ENCODE measurements at regions not wholly inside any gene's neighbourhood (a gene's known extent, or its start where the extent isn't known, plus 50 kb on each side); places are given as distances from the start of the nearest gene placed in this dataset.
A peak's percentile ranks its signal among the peaks of the same experiment; 100 is the strongest.

DNA sequence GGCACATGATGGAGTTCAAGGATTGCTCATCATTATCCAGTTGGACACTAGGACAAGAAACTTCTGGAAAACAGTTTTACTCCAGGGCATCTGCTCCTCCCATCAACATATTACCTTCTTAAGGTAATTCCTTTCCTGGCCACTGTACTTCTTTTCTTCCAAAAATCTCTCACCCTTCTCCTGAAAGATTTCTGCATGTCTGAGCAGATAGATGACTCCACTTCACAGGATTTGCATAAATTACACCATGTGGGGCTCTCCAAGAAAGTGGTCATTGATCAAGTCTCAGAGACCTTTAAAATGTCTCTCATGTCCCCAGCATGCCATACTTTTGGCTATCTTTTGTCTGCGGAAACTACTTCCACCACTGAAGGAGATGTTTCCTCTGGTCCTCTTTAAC lies 103.2 kb upstream of the TNFAIP3 start:
- DNase-seq, result no peak
- H3K9me2 ChIP-seq (replicated peaks; ENCODE audit: insufficient read depth, low read length), result no peaks in the 10 kb centered on the region
- H2AFZ ChIP-seq (ENCODE audit: low read length), result no peak overlapping the region
- peaks cover 7% of the 10 kb centered on the region; the same call in 1 of the 2 replicates for H3F3A ChIP-seq (ENCODE audit: insufficient read depth, low read length)
- no peaks in the 10 kb centered on the region for H3K9me3 ChIP-seq (replicated peaks; ENCODE audit: insufficient read depth, low read length)
- H3K36me3 ChIP-seq (replicated peaks; ENCODE audit: insufficient read depth, low read length), result no peaks in the 10 kb centered on the region
- no peaks in the 10 kb centered on the region for H4K20me1 ChIP-seq (ENCODE audit: insufficient read depth, low read length)
- TF ChIP-seq EZH2phosphoT487 (IDR thresholded peaks at IDR 0.05; ENCODE audit: low read length), result no peak
- TF ChIP-seq, protein P1, sequence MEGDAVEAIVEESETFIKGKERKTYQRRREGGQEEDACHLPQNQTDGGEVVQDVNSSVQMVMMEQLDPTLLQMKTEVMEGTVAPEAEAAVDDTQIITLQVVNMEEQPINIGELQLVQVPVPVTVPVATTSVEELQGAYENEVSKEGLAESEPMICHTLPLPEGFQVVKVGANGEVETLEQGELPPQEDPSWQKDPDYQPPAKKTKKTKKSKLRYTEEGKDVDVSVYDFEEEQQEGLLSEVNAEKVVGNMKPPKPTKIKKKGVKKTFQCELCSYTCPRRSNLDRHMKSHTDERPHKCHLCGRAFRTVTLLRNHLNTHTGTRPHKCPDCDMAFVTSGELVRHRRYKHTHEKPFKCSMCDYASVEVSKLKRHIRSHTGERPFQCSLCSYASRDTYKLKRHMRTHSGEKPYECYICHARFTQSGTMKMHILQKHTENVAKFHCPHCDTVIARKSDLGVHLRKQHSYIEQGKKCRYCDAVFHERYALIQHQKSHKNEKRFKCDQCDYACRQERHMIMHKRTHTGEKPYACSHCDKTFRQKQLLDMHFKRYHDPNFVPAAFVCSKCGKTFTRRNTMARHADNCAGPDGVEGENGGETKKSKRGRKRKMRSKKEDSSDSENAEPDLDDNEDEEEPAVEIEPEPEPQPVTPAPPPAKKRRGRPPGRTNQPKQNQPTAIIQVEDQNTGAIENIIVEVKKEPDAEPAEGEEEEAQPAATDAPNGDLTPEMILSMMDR (IDR thresholded peaks at IDR 0.05; ENCODE audit: low read length), result no peak
- H3K27me3 ChIP-seq (replicated peaks; ENCODE audit: insufficient read depth, low read length), result no peaks in the 10 kb centered on the region
- H3K79me2 ChIP-seq (ENCODE audit: low read length), result no peaks in the 10 kb centered on the region
- H3K4me1 ChIP-seq (ENCODE audit: low read length), result peaks cover 18% of the 10 kb centered on the region
- H3K27ac ChIP-seq (ENCODE audit: low read length), result no peak overlapping the region
- H3K4me2 ChIP-seq (ENCODE audit: low read depth, low read length), result no peak overlapping the region
- no peak overlapping the region for H3K9ac ChIP-seq (ENCODE audit: low read length)
- no peak overlapping the region for H3K4me3 ChIP-seq (ENCODE audit: low read length)

DNA sequence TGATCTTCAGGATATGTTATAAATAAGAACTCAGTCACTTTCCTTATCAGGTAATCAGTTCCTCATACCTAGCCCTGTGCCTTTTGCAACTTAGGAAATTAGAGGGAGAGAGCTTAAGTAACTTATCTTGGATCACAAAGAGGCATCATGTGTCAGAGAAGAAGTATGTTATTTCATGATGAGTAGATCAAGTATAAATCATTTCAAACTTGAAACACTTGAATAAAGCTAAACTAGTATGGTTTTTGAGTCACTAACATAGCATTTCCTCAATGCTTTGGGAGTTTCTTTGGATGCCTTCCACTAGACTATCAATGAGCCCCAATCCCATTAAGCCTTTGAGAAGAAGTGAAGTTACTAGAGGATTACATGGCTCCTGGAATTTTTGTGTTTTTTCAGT lies 102.6 kb upstream of the TNFAIP3 start:
- Histone ChIP-seq H3K9me3 (replicated peaks; ENCODE audit: insufficient read depth, low read length) (no peaks in the 10 kb centered on the region), H3K9ac (ENCODE audit: low read length) (no peak overlapping the region), H3K36me3 (replicated peaks; ENCODE audit: insufficient read depth, low read length) (no peaks in the 10 kb centered on the region), H3K4me3 (ENCODE audit: low read length) (no peak overlapping the region), H3K79me2 (ENCODE audit: low read length) (no peaks in the 10 kb centered on the region), H3K9me2 (replicated peaks; ENCODE audit: insufficient read depth, low read length) (no peaks in the 10 kb centered on the region), H3K27me3 (replicated peaks; ENCODE audit: insufficient read depth, low read length) (no peaks in the 10 kb centered on the region), H3K4me1 (ENCODE audit: low read length) (peaks cover 21% of the 10 kb centered on the region), H3F3A (ENCODE audit: insufficient read depth, low read length) (peaks cover 7% of the 10 kb centered on the region; the same call in 1 of the 2 replicates), H3K27ac (ENCODE audit: low read length) (no peak overlapping the region), H3K4me2 (ENCODE audit: low read depth, low read length) (no peak overlapping the region), H2AFZ (ENCODE audit: low read length) (no peak overlapping the region), H4K20me1 (ENCODE audit: insufficient read depth, low read length) (no peaks in the 10 kb centered on the region)
- no peak for DNase-seq
- no peak for TF ChIP-seq EZH2 (optimal IDR thresholded peaks at IDR 0.05; ENCODE audit: low read depth, low read length)

DNA sequence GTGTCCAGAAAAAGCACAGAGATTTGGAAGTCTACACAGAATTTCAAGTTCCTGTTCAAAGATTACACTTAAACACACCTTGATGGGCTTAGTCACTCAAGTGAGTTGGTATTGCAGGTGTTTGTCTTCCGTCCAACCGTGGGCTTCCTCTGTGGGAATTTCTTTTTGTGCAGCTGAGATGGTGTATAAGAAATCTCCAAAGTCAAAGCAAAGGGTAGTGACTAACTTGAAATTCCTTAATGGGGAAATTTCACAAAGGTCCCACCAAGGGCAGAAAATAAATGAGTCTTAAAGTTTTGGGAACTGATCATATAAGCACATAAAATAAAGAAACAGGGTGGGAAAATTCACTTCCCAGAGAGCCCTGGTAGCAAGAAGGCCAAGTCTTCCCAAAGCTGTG lies 102.0 kb upstream of the TNFAIP3 start:
- Histone ChIP-seq H3K4me3 (ENCODE audit: low read length) (no peak overlapping the region), H3F3A (ENCODE audit: insufficient read depth, low read length) (peaks cover 7% of the 10 kb centered on the region; the same call in 1 of the 2 replicates), H3K9me3 (replicated peaks; ENCODE audit: insufficient read depth, low read length) (no peaks in the 10 kb centered on the region), H2AFZ (ENCODE audit: low read length) (no peak overlapping the region), H4K20me1 (ENCODE audit: insufficient read depth, low read length) (no peaks in the 10 kb centered on the region), H3K4me2 (ENCODE audit: low read depth, low read length) (no peak overlapping the region), H3K27ac (ENCODE audit: low read length) (no peak overlapping the region), H3K79me2 (ENCODE audit: low read length) (no peaks in the 10 kb centered on the region), H3K36me3 (replicated peaks; ENCODE audit: insufficient read depth, low read length) (no peaks in the 10 kb centered on the region), H3K9ac (ENCODE audit: low read length) (no peak overlapping the region), H3K27me3 (replicated peaks; ENCODE audit: insufficient read depth, low read length) (no peaks in the 10 kb centered on the region), H3K9me2 (replicated peaks; ENCODE audit: insufficient read depth, low read length) (no peaks in the 10 kb centered on the region), H3K4me1 (ENCODE audit: low read length) (peaks cover 21% of the 10 kb centered on the region)
- DNase-seq, result no peak
- TF ChIP-seq EZH2 (optimal IDR thresholded peaks at IDR 0.05; ENCODE audit: low read depth, low read length) (no peak), EZH2phosphoT487 (IDR thresholded peaks at IDR 0.05; ENCODE audit: low read length) (no peak)
- TF ChIP-seq, protein P1 (IDR thresholded peaks at IDR 0.05; ENCODE audit: low read length), result no peak

DNA sequence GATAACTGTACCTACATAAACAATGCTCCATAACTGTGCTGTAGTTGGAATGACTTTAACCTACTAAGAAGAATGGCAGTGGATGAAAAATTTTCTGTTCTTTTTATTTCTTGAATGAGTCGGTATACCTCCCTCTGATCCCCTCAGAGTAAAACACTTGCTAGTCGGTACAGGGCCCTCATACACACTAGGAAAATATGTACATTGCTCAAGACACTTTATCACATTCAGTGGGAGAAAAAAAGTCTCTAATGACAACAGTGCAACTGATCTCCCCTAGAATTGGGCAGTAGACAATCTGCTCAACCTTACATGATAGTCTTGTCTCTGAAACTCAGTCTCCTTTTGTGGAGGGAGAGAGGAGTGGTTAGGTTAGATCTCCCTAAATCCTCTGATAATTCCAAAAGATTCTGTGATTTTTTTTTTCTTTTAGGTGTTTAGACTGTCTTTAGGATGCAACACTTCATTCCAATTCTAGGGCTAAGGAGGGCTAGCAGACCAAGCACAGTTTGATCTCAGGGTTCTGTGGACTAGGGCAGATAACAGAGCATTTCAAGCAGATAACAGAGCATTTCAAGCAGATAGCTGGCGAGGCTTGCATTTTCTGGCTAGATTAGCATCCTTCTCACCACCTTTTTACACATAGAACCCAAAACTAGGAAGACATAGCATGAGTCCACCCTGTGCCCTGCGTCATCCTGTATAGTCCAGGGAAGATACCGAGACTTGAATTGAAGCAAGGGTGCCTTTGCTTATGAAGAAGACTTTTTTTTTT lies 100.3 kb upstream of the TNFAIP3 start:
- Histone ChIP-seq H3K4me1 (ENCODE audit: low read length) (peaks cover 21% of the 10 kb centered on the region), H3K4me3 (ENCODE audit: low read length) (no peak overlapping the region)

More for the DNA sequence above, 100.3 kb upstream of the TNFAIP3 start:
- Histone ChIP-seq H3K79me2 (ENCODE audit: low read length) (no peaks in the 10 kb centered on the region), H3K9me3 (replicated peaks; ENCODE audit: insufficient read depth, low read length) (no peaks in the 10 kb centered on the region), H3K27me3 (replicated peaks; ENCODE audit: insufficient read depth, low read length) (no peaks in the 10 kb centered on the region), H3K9me2 (replicated peaks; ENCODE audit: insufficient read depth, low read length) (no peaks in the 10 kb centered on the region), H3F3A (ENCODE audit: insufficient read depth, low read length) (peaks cover 7% of the 10 kb centered on the region; the same call in 1 of the 2 replicates), H3K27ac (ENCODE audit: low read length) (no peak overlapping the region), H3K4me2 (ENCODE audit: low read depth, low read length) (no peak overlapping the region), H4K20me1 (ENCODE audit: insufficient read depth, low read length) (no peaks in the 10 kb centered on the region), H3K9ac (ENCODE audit: low read length) (no peak overlapping the region), H3K36me3 (replicated peaks; ENCODE audit: insufficient read depth, low read length) (no peaks in the 10 kb centered on the region), H2AFZ (ENCODE audit: low read length) (0 out of 2 replicates have a peak overlapping the region, but pooled peaks have one; percentile 13)
- TF ChIP-seq, protein P1 (IDR thresholded peaks at IDR 0.05; ENCODE audit: low read length), result no peak
- no peak for TF ChIP-seq EZH2 (optimal IDR thresholded peaks at IDR 0.05; ENCODE audit: low read depth, low read length)
- TF ChIP-seq EZH2phosphoT487 (IDR thresholded peaks at IDR 0.05; ENCODE audit: low read length), result no peak
- no peak for DNase-seq
